Stomach smooth muscle (tissue), 2 donors: ENCODE measurements at regions not wholly inside any gene's neighbourhood (a gene's known extent, or its start where the extent isn't known, plus 50 kb on each side); places are given as distances from the start of the nearest gene placed in this dataset.

Experiments used
- H3K27ac ChIP-seq: one replicate; pipeline ENCODE4 v1.7.0; 2013; ENCODE audit warnings: mild to moderate bottlenecking, low read length, inconsistent platforms
- H3K27me3 ChIP-seq, 2 donors: one replicate each; pipeline ENCODE4 v1.7.0; 2013; ENCODE audit warnings: low read length in 2 of 2; ENCODE audit not compliant: insufficient read depth in 2 of 2, control insufficient read depth in 1 of 2
- H3K36me3 ChIP-seq, 2 donors: one replicate each; pipeline ENCODE4 v1.7.0; 2013; ENCODE audit warnings: low read length in 2 of 2; ENCODE audit not compliant: control insufficient read depth in 2 of 2, insufficient read depth in 2 of 2
- H3K4me1 ChIP-seq: one replicate; pipeline ENCODE4 v1.7.0; 2013; ENCODE audit warnings: low read length; ENCODE audit not compliant: control insufficient read depth, insufficient read depth
- H3K4me3 ChIP-seq, 2 donors: one replicate each; pipeline ENCODE4 v1.7.0; 2013; ENCODE audit warnings: low read length in 2 of 2
- H3K9ac ChIP-seq, 2 donors: one replicate each; pipeline ENCODE4 v1.7.0; 2013; ENCODE audit warnings: low read length in 2 of 2, mild to moderate bottlenecking in 1 of 2
- H3K9me3 ChIP-seq, 2 donors: one replicate each; pipeline ENCODE4 v1.7.0; 2013; ENCODE audit warnings: low read length in 2 of 2; ENCODE audit not compliant: control insufficient read depth in 2 of 2
- donor health status: healthy.
- donor health status: Pancreatic carcinoma.

DNA sequence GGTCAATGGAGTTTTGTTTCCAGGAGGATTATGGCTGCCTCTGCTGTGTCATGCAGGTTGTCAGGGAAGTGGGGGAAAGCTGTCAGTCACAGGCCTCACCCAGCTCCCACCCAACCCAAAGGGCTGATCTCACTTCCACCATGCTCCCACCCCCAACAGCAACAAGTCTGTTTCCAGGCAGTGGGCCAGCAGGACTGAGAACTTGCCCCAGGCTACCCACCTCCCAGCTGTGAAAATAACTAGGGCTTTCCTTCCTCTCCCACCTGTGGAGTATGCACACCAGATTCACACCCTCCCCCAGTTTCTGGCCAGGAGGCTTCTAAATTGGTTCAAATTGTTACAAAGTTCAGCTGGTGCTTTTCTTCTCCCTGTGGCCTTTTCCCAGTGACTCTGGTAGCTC lies 95.6 kb upstream of the ACVR1 start:
- no peaks in the 10 kb centered on the region for H3K36me3 ChIP-seq

DNA sequence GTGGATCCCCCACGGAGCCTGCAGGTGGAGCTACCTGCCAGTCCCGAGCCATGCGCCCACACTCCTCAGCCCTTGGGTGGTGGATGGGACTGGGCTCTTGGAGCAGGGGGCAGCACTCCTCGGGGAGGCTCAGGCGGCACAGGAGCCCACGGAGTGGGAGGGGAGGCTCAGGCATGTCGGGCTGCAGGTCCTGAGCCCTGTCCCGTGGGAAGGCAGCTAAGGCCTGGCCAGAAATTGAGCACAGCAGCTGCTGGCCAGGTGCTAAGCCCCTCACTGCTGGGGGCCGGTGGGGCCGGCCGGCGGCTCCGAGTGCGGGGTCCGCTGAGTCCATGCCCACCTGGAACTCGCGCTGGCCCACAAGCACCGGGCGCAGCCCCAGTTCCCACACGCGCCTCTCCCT lies 91.7 kb upstream of the ACVR1 start:
- Histone ChIP-seq H3K4me3 (no peak overlapping the region), H3K9ac (no peak overlapping the region), H3K4me1 (no peaks in the 10 kb centered on the region), H3K27me3 (no peaks in the 10 kb centered on the region), H3K27ac (no peak overlapping the region), H3K9me3 (no peaks in the 10 kb centered on the region), H3K36me3 (no peaks in the 10 kb centered on the region)

More for the DNA sequence above, 95.6 kb upstream of the ACVR1 start:
- H3K9me3 ChIP-seq, result no peaks in the 10 kb centered on the region
- H3K9ac ChIP-seq, result no peak overlapping the region
- no peaks in the 10 kb centered on the region for H3K27me3 ChIP-seq
- no peaks in the 10 kb centered on the region for H3K4me1 ChIP-seq
- H3K4me3 ChIP-seq, result no peak overlapping the region
- no peak overlapping the region for H3K27ac ChIP-seq

DNA sequence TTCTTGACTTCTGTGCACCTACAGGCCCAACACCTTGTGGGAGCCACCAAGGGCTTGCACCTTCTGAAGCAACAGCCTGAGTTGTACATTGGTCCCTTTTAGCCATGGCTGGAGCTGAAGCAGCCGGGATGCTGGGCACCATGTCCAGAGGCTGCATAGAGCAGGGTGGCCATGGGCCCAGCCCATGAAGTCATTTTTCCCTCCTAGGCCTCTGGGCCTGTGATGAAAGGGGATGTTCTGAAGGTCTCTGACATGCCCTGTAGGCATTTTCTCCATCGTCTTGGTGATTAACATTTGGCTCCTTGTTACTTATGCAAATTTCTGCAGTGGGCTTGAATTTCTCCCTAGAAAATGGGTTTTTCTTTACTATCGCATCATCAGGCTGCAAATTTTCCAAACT lies 83.1 kb upstream of the ACVR1 start:
- no peaks in the 10 kb centered on the region for H3K36me3 ChIP-seq
- no peak overlapping the region for H3K4me3 ChIP-seq
- no peak overlapping the region for H3K27ac ChIP-seq
- H3K4me1 ChIP-seq, result no peaks in the 10 kb centered on the region
- H3K9me3 ChIP-seq, result peaks cover 0 to 9% of the 10 kb centered on the region in 2 donors
- no peak overlapping the region for H3K9ac ChIP-seq
- H3K27me3 ChIP-seq, result no peaks in the 10 kb centered on the region

DNA sequence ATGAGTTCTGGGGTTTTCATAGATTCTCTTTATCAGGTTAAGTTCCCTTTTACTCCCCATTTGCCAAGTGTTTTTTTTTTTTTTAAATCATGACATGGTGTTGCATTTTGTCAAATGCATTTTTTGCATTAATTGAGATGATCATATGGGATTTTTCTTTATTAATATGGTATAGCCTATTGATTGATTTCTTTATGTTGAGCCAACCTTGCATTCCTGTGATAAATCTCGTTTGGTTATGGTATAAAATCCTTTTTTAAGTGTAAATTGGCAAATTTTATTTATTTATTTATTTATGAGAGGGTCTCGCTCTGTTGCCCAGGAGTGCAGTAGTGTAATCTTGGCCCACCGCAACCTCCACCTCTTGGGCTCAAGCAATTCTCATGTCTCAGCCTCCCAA lies 81.5 kb upstream of the ACVR1 start:
- Histone ChIP-seq H3K27me3 (no peaks in the 10 kb centered on the region), H3K4me3 (no peak overlapping the region), H3K4me1 (no peaks in the 10 kb centered on the region), H3K9me3 (peaks cover 0 to 9% of the 10 kb centered on the region in 2 donors), H3K27ac (no peak overlapping the region), H3K36me3 (no peaks in the 10 kb centered on the region), H3K9ac (no peak overlapping the region)

DNA sequence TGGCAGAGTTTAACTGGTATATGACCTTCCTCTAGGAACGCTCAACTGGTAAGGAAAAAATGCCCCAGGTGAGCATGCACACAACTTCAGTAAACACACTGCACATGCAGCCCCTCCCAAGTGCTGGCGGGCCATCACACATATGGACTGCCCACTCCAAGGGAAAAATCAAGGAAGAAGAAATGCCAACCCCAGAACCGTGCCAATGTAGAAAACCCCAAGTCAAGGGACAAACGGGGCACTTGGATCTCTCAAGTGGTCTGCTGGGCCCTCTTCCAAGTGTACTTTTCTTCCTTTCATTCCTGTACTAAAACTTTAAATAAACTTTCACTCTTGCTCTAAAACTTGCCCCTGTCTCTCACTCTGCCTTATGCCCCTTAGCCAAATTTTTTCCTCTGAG lies 76.4 kb upstream of the ACVR1 start:
- Histone ChIP-seq H3K4me1 (no peaks in the 10 kb centered on the region), H3K9me3 (peaks cover 0 to 3% of the 10 kb centered on the region in 2 donors), H3K27ac (no peak overlapping the region), H3K36me3 (no peaks in the 10 kb centered on the region), H3K27me3 (no peaks in the 10 kb centered on the region), H3K4me3 (no peak overlapping the region), H3K9ac (no peak overlapping the region)

DNA sequence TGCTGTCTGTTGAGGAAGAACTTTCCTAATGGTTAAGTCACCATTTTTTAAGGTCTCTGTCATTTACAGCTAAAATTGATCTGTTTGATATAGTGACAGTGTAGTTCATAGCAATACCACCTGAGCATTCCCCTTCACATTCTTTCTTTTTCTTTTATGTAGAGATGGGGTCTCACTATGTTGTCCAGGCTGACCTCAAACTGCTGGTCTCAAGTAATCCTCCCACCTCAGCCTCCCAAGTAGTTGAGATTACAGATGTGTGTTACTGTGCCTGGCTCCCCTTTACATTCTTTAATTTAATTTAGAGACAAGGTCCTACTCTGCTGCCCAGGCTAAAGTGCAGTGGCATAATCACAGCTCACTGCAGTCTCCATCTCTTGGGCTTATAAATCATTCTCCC lies 72.7 kb upstream of the ACVR1 start:
- Histone ChIP-seq H3K9me3 (no peaks in the 10 kb centered on the region), H3K36me3 (no peaks in the 10 kb centered on the region), H3K27ac (no peak overlapping the region), H3K27me3 (no peaks in the 10 kb centered on the region), H3K4me3 (no peak overlapping the region), H3K4me1 (no peaks in the 10 kb centered on the region), H3K9ac (no peak overlapping the region)

DNA sequence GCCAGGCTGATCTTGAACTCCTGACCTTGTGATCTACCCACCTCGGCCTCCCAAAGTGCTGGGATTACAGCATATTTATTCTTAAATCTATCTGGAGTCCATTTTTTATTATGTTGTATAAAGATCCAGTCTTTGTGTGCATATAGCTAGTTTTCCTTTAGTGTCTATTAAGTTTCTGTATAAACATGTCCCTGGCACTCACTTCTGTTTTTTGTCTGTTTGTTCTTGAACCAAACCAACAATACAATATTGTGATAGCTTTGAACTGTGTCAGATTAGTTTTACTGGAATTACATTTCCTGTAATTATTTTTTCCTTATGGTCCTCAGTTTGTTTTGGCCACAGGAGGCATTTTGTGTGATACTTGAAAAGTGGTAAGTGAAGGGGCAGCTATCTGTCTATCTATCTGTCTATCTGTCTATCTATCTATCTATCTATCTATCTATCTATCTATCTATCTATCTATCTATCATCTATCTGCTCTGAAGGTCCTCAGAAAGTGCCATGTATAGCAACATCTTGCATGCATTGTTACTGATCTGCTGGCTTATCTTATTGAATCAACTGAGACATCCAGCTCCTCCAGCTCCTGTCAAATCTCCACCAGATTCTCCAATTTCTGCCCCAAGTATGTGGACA lies 70.9 kb upstream of the ACVR1 start:
- Histone ChIP-seq H3K9ac (no peak overlapping the region), H3K9me3 (no peaks in the 10 kb centered on the region), H3K27ac (no peak overlapping the region), H3K4me1 (no peaks in the 10 kb centered on the region), H3K36me3 (no peaks in the 10 kb centered on the region), H3K27me3 (no peaks in the 10 kb centered on the region), H3K4me3 (no peak overlapping the region)

DNA sequence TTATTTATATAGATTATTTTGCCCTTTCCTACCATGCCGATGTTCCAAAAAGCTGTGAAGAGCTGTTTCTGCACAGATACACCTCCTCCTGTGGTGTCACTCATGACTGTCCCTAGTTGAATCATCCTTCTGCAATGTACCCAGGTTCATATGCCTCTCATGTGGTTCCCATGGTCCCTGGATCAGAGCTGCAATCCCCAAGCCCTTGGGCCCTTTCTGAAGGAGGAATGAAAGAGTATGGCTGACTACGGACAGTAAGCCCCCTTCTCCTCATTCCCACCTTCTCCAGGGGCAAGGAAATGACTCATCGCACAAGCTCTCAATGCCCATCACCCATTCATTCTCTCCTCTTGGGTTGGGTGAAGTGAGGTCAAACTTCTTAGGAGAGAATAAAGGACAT lies 63.9 kb upstream of the ACVR1 start:
- Histone ChIP-seq H3K9ac (no peak overlapping the region), H3K4me3 (no peak overlapping the region), H3K27me3 (no peaks in the 10 kb centered on the region), H3K4me1 (no peaks in the 10 kb centered on the region), H3K9me3 (no peaks in the 10 kb centered on the region), H3K27ac (no peak overlapping the region), H3K36me3 (no peaks in the 10 kb centered on the region)

DNA sequence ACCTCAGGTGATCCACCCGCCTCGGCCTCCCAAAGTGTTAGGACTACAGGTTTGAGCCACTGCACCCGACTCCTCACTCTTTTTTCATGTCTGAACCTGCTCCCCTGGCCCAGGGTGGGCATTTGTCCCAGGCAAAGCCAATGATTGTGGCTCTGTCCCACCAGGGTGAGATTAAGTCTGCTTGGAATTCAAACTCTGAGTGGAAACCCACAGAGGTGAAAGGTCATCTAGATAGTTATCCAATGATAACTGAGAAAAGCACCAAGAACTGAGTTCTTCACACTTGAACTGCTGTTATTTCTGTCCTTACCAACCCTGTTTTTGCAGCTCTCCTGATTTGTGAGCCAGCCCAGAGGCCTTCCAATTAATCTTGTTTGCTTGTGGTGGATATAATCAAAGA lies 62.4 kb upstream of the ACVR1 start:
- no peak overlapping the region for H3K9ac ChIP-seq
- H3K4me3 ChIP-seq, result no peak overlapping the region
- no peak overlapping the region for H3K27ac ChIP-seq
- H3K27me3 ChIP-seq, result no peaks in the 10 kb centered on the region
- H3K36me3 ChIP-seq, result no peaks in the 10 kb centered on the region
- H3K4me1 ChIP-seq, result no peaks in the 10 kb centered on the region
- H3K9me3 ChIP-seq, result no peaks in the 10 kb centered on the region

DNA sequence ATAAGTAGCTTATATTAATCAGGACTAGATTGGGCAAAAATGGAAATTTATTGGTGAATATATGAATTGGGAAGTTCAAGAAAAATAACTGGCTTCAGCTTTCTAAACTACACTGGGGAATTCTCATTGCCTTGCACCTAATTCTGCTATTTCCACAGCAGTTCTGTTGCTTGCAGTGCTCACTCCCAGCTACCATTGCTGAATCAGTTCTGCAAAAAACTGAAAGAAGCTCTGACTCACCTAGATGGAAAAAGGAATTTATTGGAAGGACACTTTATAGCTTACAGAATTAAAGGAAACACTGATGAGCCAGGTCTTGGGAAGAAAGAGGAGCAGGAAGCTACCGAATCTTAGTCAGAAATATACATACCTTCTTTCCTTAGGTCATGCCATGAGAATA lies 60.3 kb upstream of the ACVR1 start:
- Histone ChIP-seq H3K27me3 (peaks cover 4 to 5% of the 10 kb centered on the region in 2 donors), H3K9ac (no peak overlapping the region), H3K9me3 (peaks cover 0 to 4% of the 10 kb centered on the region in 2 donors), H3K36me3 (no peaks in the 10 kb centered on the region), H3K27ac (no peak overlapping the region), H3K4me3 (no peak overlapping the region), H3K4me1 (no peaks in the 10 kb centered on the region)

DNA sequence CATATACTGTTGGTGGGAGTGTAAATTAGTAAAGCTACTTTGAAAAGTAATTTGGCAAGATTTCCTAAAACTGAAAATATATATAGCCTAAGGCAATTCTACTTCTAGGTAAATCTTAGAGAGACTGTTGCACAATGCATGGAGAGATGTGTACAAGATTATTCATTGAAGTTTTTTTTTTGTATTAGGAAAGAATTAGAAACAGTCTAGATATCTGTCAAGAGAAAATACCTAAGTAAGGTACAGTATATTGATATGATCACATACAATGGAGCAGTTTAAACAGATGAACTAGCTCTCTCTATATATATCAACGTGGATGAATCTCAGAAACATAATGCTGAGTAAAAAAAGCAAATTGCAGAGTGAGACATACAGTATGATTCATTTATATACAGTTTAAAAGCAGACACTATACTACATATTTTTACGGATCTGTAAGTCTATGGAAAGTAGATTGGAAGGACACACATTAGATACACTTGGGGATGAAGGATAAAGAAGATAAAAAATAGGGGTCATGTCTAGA lies 59.3 kb upstream of the ACVR1 start:
- Histone ChIP-seq H3K4me3 (no peak overlapping the region), H3K36me3 (no peaks in the 10 kb centered on the region), H3K27me3 (peaks cover 4 to 5% of the 10 kb centered on the region in 2 donors), H3K9me3 (peaks cover 0 to 4% of the 10 kb centered on the region in 2 donors), H3K9ac (no peak overlapping the region), H3K27ac (no peak overlapping the region), H3K4me1 (no peaks in the 10 kb centered on the region)
